Mucosa of descending colon (tissue), 3 donors: ENCODE measurements at regions not wholly inside any gene's neighbourhood (a gene's known extent, or its start where the extent isn't known, plus 50 kb on each side); places are given as distances from the start of the nearest gene placed in this dataset.
"Not testable (repeated sequence)": the region's sequence is repeated elsewhere in the genome, so short reads cannot be mapped to it uniquely, and the experiment has no call there.

Experiments
- ATAC-seq: fragments of 200-7000 bp; cut with Tn5 transposase; one replicate; pipeline ENCODE4 v1.9.1; 2020; ENCODE audit warnings: mild to moderate bottlenecking, moderate library complexity
- DNase-seq, 3 donors: peaks; one replicate each; pipeline ENCODE4 v3.0.0-alpha.2; 2020
- H3K36me3 ChIP-seq: fragments of 200-600 bp; one replicate; pipeline ENCODE4 v1.8.0; 2021; ENCODE audit warnings: low read depth, mild to moderate bottlenecking
- H3K4me1 ChIP-seq: fragments of 200-600 bp; one replicate; pipeline ENCODE4 v1.8.0; 2021; ENCODE audit warnings: low read depth, mild to moderate bottlenecking
- H3K4me3 ChIP-seq: fragments of 200-600 bp; one replicate; pipeline ENCODE4 v1.8.0; 2021; ENCODE audit warnings: mild to moderate bottlenecking
- H3K9me3 ChIP-seq: fragments of 200-600 bp; one replicate; pipeline ENCODE4 v1.8.0; 2021; ENCODE audit warnings: mild to moderate bottlenecking
- intact Hi-C, 2 donors: fragments of 100-400 bp; cut with DNase I in 1 of 2; cut with micrococcal nuclease in 1 of 2; formaldehyde crosslinking; loops; one replicate each; pipeline versions ENCODE4 v1.11.0 to v1.11.1; 2022; cut with DNase I, micrococcal nuclease
- TF ChIP-seq, protein P1 (sequence below): fragments of 200-600 bp; IDR thresholded peaks from one replicate; pipeline ENCODE4 v1.8.0; 2022; ENCODE audit warnings: antibody characterized with exemption, mild to moderate bottlenecking
- donor health status: DM: no; HTN: no; CAD: no; lungs with moderate emphysema.
- donor health status: DM: no; HTN: no; CAD: no.
- donor health status: DM: no; HTN: yes; CAD: no.

DNA sequence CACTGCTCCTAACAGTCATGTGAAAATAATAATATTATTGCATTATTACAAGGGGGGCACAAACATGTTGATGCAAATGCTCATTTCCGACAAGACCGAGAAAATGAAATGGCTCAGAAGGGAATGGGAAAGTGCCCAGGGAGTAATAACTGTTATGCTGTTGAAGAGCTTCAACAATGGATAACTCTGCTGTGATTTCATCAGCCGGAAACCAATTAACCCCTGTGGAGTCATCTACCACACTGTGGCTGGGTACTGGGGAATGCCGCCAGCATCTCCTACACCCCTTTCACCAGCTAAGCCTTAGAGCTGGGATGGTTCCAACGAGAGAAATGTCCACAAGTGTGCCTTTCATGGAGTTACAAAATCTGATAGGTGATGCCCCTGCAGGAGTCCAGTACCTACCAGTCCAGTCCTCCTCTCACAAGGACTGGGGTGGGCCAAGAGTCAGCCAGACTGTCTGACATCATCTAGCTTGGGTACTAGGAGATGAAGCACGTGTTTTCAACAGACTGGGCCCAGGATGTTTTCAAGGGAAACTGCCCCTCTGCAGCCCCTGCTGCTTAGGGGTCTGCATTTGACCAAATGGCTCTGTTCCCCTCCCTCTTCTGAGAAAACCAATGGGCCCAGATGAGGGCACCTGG is 509.3 kb upstream of the CCDC196 start:
- ATAC-seq (no peak), DNase-seq (no peak)
- Histone ChIP-seq H3K4me1 (no peaks in the 10 kb centered on the region), H3K4me3 (no peak overlapping the region), H3K9me3 (no peaks in the 10 kb centered on the region), H3K36me3 (no peaks in the 10 kb centered on the region)
- intact Hi-C loops: no loop called here
- TF ChIP-seq, protein P1, sequence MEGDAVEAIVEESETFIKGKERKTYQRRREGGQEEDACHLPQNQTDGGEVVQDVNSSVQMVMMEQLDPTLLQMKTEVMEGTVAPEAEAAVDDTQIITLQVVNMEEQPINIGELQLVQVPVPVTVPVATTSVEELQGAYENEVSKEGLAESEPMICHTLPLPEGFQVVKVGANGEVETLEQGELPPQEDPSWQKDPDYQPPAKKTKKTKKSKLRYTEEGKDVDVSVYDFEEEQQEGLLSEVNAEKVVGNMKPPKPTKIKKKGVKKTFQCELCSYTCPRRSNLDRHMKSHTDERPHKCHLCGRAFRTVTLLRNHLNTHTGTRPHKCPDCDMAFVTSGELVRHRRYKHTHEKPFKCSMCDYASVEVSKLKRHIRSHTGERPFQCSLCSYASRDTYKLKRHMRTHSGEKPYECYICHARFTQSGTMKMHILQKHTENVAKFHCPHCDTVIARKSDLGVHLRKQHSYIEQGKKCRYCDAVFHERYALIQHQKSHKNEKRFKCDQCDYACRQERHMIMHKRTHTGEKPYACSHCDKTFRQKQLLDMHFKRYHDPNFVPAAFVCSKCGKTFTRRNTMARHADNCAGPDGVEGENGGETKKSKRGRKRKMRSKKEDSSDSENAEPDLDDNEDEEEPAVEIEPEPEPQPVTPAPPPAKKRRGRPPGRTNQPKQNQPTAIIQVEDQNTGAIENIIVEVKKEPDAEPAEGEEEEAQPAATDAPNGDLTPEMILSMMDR: no peak

DNA sequence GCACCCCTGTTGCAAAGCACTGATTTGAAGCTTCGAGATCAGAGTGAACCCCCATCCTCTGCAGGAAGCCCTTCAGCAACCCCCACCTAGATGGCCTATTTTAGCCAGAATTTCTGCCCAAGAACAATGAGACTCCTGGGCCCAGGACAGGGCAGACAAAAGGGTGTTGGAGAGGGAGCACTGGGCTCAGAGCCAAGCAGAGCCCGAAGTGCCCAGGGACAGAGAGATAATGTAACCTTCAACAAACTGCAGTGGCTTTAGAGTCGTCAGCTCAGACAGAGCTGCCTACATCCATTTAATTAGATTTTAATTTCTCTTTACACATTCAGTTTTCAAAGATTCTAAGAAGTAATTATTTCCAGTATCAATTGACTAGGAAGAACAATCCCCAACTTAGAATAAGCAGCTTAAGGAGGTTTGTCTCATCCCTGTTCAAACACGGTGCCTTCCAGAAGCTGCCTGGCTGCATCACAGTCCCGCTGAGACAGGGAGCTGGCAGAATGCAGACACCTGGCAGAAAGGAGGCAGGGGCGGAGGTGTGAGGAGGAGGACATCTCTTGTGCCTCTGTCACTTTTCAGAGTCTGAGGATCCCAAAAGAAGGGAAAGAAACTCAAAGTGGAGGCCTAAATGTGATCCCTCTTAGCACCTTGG is 504.9 kb upstream of the CCDC196 start:
- H3K36me3 ChIP-seq: no peaks in the 10 kb centered on the region
- intact Hi-C loops: no loop called here
- H3K4me3 ChIP-seq: no peak overlapping the region
- ATAC-seq: no peak
- H3K9me3 ChIP-seq: no peaks in the 10 kb centered on the region
- H3K4me1 ChIP-seq: no peaks in the 10 kb centered on the region
- DNase-seq: no peak
- TF ChIP-seq, protein P1: no peak

DNA sequence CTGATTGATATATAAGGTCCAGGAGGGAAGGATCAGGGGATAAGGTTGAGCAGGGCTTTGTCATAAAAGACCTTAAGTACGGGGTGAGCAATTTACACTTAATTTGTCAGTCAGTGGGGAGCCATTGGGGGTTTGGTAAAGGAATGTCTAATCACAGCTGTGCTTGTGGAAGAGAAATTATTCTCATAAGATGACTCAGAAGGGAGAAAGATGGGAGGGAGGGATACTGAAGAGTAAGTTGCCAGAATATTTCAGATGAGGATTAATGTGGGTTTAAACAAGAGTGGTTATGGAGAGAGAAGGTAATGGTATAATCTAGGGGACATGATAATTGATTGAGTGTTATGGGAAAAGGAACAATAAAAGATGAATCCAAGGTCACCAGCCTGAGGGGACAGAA is 500.1 kb upstream of the CCDC196 start:
- no peaks in the 10 kb centered on the region for H3K36me3 ChIP-seq
- H3K4me3 ChIP-seq: no peak overlapping the region
- DNase-seq (no peak), ATAC-seq (no peak)
- H3K4me1 ChIP-seq: no peaks in the 10 kb centered on the region
- TF ChIP-seq, protein P1: no peak
- intact Hi-C loops: no loop called here
- no peaks in the 10 kb centered on the region for H3K9me3 ChIP-seq

DNA sequence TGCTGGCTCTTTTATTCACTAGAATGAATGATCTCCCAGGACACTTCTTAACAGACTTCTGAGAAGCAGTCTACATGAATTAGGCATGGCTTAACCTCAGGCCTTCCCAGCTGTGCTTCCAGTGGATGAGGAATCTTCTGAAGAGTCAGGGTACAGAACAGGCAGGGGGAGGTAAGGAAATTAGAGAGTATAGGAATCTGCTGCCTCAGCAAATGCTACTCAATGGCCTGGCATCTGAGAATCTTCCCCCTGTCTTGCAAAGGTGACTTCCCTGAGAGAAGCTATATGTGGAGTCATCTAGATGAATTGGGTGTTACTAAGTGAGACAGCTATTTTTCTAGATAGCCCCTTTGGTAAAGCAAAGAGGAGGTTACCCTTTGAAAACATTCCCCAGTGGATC is 496.2 kb upstream of the CCDC196 start:
- Histone ChIP-seq H3K4me3 (no peak overlapping the region), H3K9me3 (no peaks in the 10 kb centered on the region), H3K36me3 (no peaks in the 10 kb centered on the region), H3K4me1 (no peaks in the 10 kb centered on the region)
- TF ChIP-seq, protein P1: no peak
- no peak for DNase-seq
- no peak for ATAC-seq
- intact Hi-C loops: no loop called here

DNA sequence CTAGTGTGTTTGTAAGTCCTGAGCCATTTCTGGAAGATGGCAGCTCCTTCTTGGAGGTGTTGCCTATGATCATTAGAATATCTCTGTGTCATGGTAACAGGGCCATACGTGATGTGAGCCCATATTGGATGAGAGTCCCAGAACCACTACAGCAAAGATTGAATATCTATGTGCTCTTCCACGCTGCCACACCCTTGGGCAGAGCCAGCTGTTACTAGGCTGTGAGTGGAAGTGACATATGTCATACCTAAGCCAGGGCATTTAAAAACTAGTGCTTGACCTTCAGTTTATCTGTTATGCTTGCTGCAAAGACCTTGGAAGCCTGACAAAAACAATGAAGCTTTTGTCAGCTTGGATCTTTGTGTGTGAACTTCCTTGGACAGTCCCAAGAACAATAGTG is 495.1 kb upstream of the CCDC196 start:
- no peaks in the 10 kb centered on the region for H3K9me3 ChIP-seq
- DNase-seq (peak in 1 of 3 donors; percentile 9), ATAC-seq (peak; percentile 18)
- intact Hi-C loops: no loop called here
- no peaks in the 10 kb centered on the region for H3K36me3 ChIP-seq
- no peak overlapping the region for H3K4me3 ChIP-seq
- H3K4me1 ChIP-seq: no peaks in the 10 kb centered on the region
- TF ChIP-seq, protein P1: no peak

DNA sequence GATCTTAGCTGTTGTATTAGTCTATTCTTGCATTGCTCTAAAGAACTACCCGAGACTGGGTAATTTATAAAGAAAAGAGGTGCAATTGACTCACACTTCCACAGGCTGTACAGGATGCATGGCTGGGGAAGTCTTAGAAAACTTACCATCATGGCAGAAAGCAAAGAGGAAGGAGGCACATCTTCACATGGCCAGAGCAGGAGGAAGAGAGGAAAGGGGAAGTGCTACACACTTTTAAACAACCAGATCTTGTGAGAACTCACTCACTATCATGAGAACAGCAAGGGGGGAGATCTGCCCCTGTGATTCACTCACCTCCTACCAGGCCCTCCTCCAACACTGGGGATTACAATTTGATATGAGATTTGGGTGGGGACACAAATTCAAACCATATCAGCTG is 494.2 kb upstream of the CCDC196 start:
- ATAC-seq, H3K36me3 ChIP-seq, intact Hi-C loops, H3K4me3 ChIP-seq, H3K4me1 ChIP-seq, H3K9me3 ChIP-seq: not testable (repeated sequence)
- DNase-seq: peak in 1 of 3 donors; percentile 2
